ENCODE measurements at regions not wholly inside any gene's neighbourhood (a gene's known extent, or its start where the extent isn't known, plus 50 kb on each side); places are given as distances from the start of the nearest gene placed in this dataset.

GRCh38 chrX:39504227-39504626 lies 593.5 kb downstream of the BCOR start:
- Histone ChIP-seq H3K9me2 (ENCODE audit: insufficient read depth, low read length) (no peaks in the 10 kb centered on the region), H3K4me3 (ENCODE audit: low read length) (no peak overlapping the region), H3K36me3 (ENCODE audit: insufficient read depth, low read length) (no peaks in the 10 kb centered on the region), H3K27ac (ENCODE audit: low read length) (no peak overlapping the region), H3K9me3 (ENCODE audit: low read length) (no peaks in the 10 kb centered on the region), H3K9ac (ENCODE audit: low read length) (no peak overlapping the region), H3K79me2 (replicated peaks; ENCODE audit: insufficient read depth, low read length) (no peaks in the 10 kb centered on the region), H3K27me3 (ENCODE audit: insufficient read depth, low read depth, low read length) (no peaks in the 10 kb centered on the region), H3K4me2 (ENCODE audit: low read length) (no peak overlapping the region), H4K20me1 (ENCODE audit: insufficient read depth) (no peaks in the 10 kb centered on the region), H2AFZ (ENCODE audit: low read depth, low read length) (no peak overlapping the region), H3F3A (ENCODE audit: insufficient read depth, low read length, poor library complexity, severe bottlenecking) (no peaks in the 10 kb centered on the region)
- TF ChIP-seq TAF1 (IDR thresholded peaks at IDR 0.05; ENCODE audit: low read depth) (no peak), POLR2AphosphoS5 (IDR thresholded peaks at IDR 0.05) (no peak), EP300 (conservative IDR thresholded peaks at IDR 0.05; ENCODE audit: poor library complexity, severe bottlenecking) (no peak), EZH2 (IDR thresholded peaks at IDR 0.05; ENCODE audit: borderline replicate concordance, insufficient read depth, low read length, poor library complexity, severe bottlenecking) (no peak), MXI1 (conservative IDR thresholded peaks at IDR 0.05; ENCODE audit: poor library complexity, severe bottlenecking) (no peak), REST (IDR thresholded peaks at IDR 0.05; ENCODE audit: borderline replicate concordance) (no peak), RAD21 (conservative IDR thresholded peaks at IDR 0.05) (no peak)
- TF ChIP-seq, protein P1, sequence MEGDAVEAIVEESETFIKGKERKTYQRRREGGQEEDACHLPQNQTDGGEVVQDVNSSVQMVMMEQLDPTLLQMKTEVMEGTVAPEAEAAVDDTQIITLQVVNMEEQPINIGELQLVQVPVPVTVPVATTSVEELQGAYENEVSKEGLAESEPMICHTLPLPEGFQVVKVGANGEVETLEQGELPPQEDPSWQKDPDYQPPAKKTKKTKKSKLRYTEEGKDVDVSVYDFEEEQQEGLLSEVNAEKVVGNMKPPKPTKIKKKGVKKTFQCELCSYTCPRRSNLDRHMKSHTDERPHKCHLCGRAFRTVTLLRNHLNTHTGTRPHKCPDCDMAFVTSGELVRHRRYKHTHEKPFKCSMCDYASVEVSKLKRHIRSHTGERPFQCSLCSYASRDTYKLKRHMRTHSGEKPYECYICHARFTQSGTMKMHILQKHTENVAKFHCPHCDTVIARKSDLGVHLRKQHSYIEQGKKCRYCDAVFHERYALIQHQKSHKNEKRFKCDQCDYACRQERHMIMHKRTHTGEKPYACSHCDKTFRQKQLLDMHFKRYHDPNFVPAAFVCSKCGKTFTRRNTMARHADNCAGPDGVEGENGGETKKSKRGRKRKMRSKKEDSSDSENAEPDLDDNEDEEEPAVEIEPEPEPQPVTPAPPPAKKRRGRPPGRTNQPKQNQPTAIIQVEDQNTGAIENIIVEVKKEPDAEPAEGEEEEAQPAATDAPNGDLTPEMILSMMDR (IDR thresholded peaks at IDR 0.05; ENCODE audit: poor library complexity, severe bottlenecking) = no peak

DNA sequence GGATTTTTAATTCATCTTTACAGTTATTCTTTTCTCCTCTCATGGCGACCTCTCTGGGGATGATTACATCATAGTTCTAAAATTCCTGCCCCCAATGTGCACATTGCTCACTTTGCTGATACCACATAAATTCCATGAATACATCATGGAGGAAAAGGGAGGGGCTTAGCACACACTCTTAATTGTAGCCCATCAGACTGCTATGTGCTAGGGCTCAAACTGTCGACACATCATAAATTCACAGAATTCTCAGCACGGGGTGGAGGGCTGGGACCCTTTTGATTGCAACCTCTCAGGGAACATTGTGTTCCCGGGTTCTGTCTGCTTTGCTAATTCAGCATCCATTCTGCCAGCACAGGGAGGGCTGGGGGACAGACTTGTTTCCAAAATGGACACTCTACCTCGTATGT lies 592.9 kb downstream of the BCOR start:
- H3K36me3 ChIP-seq (ENCODE audit: insufficient read depth, low read length) = no peaks in the 10 kb centered on the region
- H3K9me3 ChIP-seq (ENCODE audit: low read length) = no peaks in the 10 kb centered on the region
- no peaks in the 10 kb centered on the region for H3F3A ChIP-seq (ENCODE audit: insufficient read depth, low read length, poor library complexity, severe bottlenecking)
- no peaks in the 10 kb centered on the region for H3K79me2 ChIP-seq (replicated peaks; ENCODE audit: insufficient read depth, low read length)
- no peak overlapping the region for H3K4me3 ChIP-seq (ENCODE audit: low read length)
- no peaks in the 10 kb centered on the region for H3K27me3 ChIP-seq (ENCODE audit: insufficient read depth, low read depth, low read length)
- no peak overlapping the region for H2AFZ ChIP-seq (ENCODE audit: low read depth, low read length)
- H4K20me1 ChIP-seq (ENCODE audit: insufficient read depth) = no peaks in the 10 kb centered on the region
- TF ChIP-seq TAF1 (IDR thresholded peaks at IDR 0.05; ENCODE audit: low read depth) (no peak), SMC3 (conservative IDR thresholded peaks at IDR 0.05; ENCODE audit: poor library complexity) (no peak), REST (IDR thresholded peaks at IDR 0.05; ENCODE audit: borderline replicate concordance) (no peak), EZH2 (IDR thresholded peaks at IDR 0.05; ENCODE audit: borderline replicate concordance, insufficient read depth, low read length, poor library complexity, severe bottlenecking) (no peak), MXI1 (conservative IDR thresholded peaks at IDR 0.05; ENCODE audit: poor library complexity, severe bottlenecking) (no peak), POLR2AphosphoS5 (IDR thresholded peaks at IDR 0.05) (no peak), EP300 (conservative IDR thresholded peaks at IDR 0.05; ENCODE audit: poor library complexity, severe bottlenecking) (no peak), RAD21 (conservative IDR thresholded peaks at IDR 0.05) (no peak)
- TF ChIP-seq, protein P1 (IDR thresholded peaks at IDR 0.05; ENCODE audit: poor library complexity, severe bottlenecking) = no peak
- H3K27ac ChIP-seq (ENCODE audit: low read length) = no peak overlapping the region
- no peak overlapping the region for H3K9ac ChIP-seq (ENCODE audit: low read length)
- H3K4me2 ChIP-seq (ENCODE audit: low read length) = no peak overlapping the region
- no peaks in the 10 kb centered on the region for H3K9me2 ChIP-seq (ENCODE audit: insufficient read depth, low read length)
